Fibroblast of the aortic adventitia (primary cell): ENCODE measurements at regions not wholly inside any gene's neighbourhood (a gene's known extent, or its start where the extent isn't known, plus 50 kb on each side); places are given as distances from the start of the nearest gene placed in this dataset.
A peak's percentile ranks its signal among the peaks of the same experiment; 100 is the strongest.
"Not testable (repeated sequence)": the region's sequence is repeated elsewhere in the genome, so short reads cannot be mapped to it uniquely, and the experiment has no call there.

Experiments
- DNase-seq: peaks from one replicate; pipeline ENCODE4 v3.0.0-alpha.2; 2010; ENCODE audit warnings: low read depth
- H3K4me3 ChIP-seq: 2 replicates; pipeline ENCODE4 v1.5.1; 2011; ENCODE audit warnings: low read depth, mild to moderate bottlenecking, control low read depth, low read length, moderate library complexity
- CTCF ChIP-seq: IDR thresholded peaks from 2 replicates; pipeline ENCODE4 v1.5.1; 2011; ENCODE audit warnings: mild to moderate bottlenecking, low read length, control low read depth, inconsistent platforms; ENCODE audit not compliant: insufficient read depth

GRCh38 chrX:131650637-131651410, 107.0 kb downstream of the OR13H1 start:
- DNase-seq: no peak
- no peak overlapping the region for H3K4me3 ChIP-seq
- no peak for TF ChIP-seq CTCF

- H3K4me3 ChIP-seq, DNase-seq: not testable (repeated sequence)
These were observed 119.9 kb downstream of the OR13H1 start for GRCh38 chrX:131663726-131664125.

GRCh38 chrX:131671735-131672134, 127.9 kb downstream of the OR13H1 start:
- no peak for DNase-seq
- H3K4me3 ChIP-seq: no peak overlapping the region
- TF ChIP-seq CTCF: no peak

- peak; percentile 6 for DNase-seq
- TF ChIP-seq CTCF: peak; percentile 65
- no peak overlapping the region for H3K4me3 ChIP-seq
These were observed 131.8 kb downstream of the OR13H1 start for GRCh38 chrX:131675596-131676194.

GRCh38 chrX:131677655-131678628, 134.1 kb downstream of the OR13H1 start:
- TF ChIP-seq CTCF: peak; percentile 73

GRCh38 chrX:131682735-131683134, 138.9 kb downstream of the OR13H1 start:
- DNase-seq: not testable (repeated sequence)

More at GRCh38 chrX:131677655-131678628, 134.1 kb downstream of the OR13H1 start:
- H3K4me3 ChIP-seq: no peak overlapping the region
- DNase-seq: peak; percentile 20

GRCh38 chrX:131693359-131693758, 149.5 kb downstream of the OR13H1 start:
- DNase-seq: no peak
- H3K4me3 ChIP-seq: no peak overlapping the region
- TF ChIP-seq CTCF: no peak

More at GRCh38 chrX:131682735-131683134, 138.9 kb downstream of the OR13H1 start:
- not testable (repeated sequence) for H3K4me3 ChIP-seq

- H3K4me3 ChIP-seq, DNase-seq: not testable (repeated sequence)
These were observed 153.1 kb downstream of the OR13H1 start for GRCh38 chrX:131696989-131697388.
